Activated CD4-positive, alpha-beta T cell treated with anti-CD3 and anti-CD28 coated beads, Interleukin-2, amount 50 U/mL, for 1 hour (primary cell): ENCODE measurements at regions not wholly inside any gene's neighbourhood (a gene's known extent, or its start where the extent isn't known, plus 50 kb on each side); places are given as distances from the start of the nearest gene placed in this dataset.

Experiments
- DNase-seq: peaks from one replicate; pipeline ENCODE4 v3.0.0-alpha.2; 2020

DNA sequence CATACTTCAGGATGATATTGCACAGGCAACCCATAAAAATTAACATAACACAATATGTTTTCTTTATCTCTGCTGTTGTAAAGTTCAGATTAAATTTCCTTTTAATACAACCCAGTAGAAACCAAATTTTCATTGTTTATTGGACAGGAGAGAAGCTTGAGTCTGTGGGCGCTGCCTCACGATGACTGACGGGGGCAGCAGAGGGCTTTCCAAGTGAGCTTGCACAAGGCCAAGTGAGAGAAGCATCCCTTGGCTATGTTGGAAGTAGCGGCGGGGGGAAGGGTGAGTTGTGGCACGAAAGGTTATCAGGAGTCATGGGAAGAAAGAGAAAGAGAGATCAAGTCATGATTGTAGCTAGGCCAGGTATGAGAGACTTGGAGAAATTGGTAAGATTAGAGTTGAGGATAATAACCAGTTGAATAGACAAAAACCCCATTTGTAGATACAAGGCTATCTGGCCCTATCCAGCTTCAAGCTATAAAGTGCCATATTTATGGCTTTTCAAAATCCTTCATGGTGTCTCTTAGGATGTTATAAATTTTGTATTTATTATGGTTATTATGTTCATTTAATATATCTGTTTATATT is 413.7 kb upstream of the FAM98A start:
- no peak for DNase-seq

DNA sequence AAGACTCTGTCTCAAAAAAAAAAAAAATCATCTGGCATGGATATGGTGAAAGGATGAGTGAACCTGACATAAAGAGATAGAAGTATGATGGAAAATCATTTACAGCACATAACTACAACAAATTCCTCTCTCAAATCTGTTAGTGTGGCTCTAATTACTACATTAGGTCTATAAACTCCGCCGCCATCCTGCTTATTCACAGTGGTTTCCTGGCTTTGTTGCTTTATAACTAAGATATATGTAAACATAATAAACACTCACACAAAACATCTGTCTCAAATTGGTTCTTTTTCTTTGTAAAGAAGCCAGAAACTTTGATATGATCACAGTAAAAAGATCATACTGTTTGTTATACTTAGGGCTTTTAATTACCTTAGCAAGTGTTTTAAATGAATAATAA is 412.6 kb upstream of the FAM98A start:
- no peak for DNase-seq

GRCh38 chr2:34005901-34006300 is 406.8 kb upstream of the FAM98A start:
- DNase-seq, result no peak

DNA sequence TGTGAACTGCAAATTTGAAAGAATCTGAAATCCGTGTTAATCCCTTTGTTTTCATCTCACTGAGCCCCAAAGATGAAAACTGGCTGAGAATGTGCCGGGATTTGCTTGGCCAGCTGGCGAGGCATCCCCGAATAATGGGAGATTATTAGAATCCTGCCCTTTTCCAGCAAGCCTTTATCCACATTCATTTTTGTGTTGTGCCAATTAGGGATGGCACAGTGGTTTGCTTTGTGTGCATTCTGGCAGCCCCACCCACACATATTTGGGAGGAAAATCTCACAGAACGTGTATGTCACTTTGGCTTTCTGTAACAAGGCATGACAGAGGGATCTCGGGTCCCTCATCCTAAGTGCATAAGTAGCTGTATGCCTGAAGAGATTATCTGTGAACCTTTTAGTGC is 405.8 kb upstream of the FAM98A start:
- no peak for DNase-seq

GRCh38 chr2:34003795-34004194 is 404.7 kb upstream of the FAM98A start:
- no peak for DNase-seq

DNA sequence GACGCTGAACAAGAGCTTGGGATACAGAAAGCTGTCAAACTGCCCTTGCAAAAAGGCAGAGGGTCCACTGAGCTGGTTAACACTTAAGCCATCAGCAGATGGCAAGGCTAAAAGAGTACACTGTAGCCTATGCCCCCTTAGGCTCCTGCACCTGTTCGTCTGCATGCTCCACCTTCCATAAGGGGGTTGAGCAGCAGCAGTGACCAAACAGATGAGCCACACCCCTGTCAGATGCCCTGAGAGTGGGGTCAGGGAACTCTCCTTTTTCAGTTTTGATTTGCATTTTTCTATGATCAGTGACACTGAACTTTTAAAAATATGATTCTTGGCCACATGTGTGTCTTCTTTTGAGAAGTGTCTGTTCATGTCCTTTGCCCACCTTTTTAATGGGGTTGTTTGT is 402.5 kb upstream of the FAM98A start:
- DNase-seq, result no peak

DNA sequence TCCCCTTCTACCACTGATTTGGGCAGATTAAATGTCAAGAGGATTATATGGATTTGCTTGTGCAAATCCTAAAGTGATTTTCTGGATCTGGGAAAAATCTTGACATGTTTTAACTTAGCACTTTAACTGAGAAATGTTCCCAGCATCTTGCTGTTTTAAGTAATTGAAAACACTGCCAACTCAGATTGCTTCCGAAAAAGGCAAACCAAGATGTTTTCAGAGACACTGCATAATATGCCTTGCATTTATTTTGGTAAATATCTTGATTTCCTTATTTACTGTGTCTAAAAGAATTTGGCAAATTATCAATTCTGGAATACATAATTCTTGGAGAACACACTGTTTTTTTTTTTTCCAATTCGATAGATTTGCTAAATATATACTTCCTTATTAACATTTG is 385.0 kb upstream of the FAM98A start:
- DNase-seq, result no peak

DNA sequence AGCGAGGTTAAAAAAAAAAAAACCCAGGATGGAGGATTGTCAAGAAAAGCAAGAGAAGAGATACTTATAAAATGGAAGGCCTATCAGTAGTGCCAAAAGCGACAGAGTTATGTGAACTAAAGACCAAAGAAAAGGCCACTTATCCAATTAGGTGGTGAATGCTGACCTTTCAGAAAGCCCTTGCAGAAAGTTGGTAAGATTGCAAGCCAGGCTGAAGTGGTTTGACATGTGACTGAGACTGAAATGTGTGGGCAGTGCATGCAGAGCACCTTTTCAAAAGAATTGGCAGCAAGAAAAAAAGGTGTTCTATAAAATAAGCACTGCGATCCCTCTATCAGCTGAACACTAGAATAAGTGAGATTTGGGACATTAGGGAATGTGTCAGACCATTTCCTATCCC is 379.4 kb upstream of the FAM98A start:
- no peak for DNase-seq

DNA sequence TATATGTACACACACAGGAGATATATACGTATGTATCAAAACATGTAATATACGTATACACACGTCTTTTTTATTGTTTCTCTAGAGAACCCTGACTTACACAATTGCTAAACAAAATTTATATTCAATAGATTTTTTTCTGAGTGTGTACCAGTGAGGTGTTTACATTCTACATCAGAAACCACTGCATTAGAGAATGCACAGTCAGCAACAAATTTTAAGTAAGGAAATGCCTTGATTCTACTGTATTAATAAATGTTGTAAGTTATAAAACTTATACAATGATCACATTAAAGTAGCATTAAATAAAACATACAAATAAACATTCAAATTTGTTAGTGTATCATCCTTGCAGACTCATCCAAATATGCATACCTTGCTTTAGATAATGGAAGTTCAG is 376.4 kb upstream of the FAM98A start:
- DNase-seq, result no peak

DNA sequence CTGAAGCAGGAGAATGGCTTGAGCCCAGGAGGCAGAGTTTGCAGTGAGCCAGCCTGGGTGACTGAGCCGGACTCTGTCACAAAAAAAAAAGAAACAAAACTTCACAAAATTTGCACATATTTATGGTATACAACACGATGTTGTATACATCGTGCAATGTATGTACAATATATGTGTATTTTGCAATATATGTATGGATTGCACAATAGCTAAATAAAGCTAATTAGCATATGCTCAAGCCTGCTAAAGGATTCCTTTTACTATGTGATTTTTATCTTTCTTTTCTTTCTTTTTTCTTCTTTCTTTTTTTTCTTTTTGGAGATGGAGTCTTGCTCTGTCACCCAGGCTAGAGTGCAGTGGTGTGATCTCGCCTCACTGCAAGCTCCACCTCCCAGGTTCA is 368.0 kb upstream of the FAM98A start:
- DNase-seq, result no peak

GRCh38 chr2:33958591-33958990 is 359.5 kb upstream of the FAM98A start:
- DNase-seq, result no peak

GRCh38 chr2:33949371-33949770 is 350.3 kb upstream of the FAM98A start:
- no peak for DNase-seq

DNA sequence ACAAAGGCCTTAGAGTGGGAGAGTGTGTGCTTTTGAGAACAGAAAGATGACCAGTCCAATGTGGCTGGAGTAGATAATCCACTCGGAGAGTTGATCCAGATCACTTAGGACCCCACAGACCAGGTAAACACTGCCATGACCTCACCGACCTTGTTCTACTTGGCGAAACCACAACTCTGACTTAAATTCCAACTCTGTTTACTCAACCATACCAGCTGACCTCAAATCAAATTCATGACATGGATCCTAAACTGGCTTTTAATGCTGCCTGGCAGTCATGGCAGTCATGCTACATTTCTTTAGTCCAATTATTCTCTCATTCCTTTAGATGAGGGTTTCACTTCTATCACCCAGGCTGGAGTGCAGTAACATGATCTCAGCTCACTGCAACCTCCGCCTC is 347.1 kb upstream of the FAM98A start:
- no peak for DNase-seq

DNA sequence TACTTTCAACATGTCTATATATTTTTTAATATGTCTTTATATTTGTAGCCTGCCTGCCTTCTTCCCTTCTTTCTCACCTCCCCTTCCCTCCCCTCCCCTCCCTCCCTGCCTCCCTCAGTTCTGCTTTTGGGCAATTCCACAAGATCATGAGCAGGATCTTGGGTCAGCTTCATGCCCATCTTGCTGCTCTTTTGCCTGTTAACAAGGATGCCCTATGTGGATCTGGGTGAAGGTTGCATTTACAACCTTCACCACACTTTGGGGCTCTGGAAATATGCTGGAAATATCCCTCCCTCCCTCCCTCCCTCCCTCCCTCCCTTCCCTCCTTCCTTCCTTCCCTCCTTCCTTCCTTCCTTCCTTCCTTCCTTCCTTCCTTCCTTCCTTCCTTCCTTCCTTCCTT is 334.1 kb upstream of the FAM98A start:
- DNase-seq, result no peak

DNA sequence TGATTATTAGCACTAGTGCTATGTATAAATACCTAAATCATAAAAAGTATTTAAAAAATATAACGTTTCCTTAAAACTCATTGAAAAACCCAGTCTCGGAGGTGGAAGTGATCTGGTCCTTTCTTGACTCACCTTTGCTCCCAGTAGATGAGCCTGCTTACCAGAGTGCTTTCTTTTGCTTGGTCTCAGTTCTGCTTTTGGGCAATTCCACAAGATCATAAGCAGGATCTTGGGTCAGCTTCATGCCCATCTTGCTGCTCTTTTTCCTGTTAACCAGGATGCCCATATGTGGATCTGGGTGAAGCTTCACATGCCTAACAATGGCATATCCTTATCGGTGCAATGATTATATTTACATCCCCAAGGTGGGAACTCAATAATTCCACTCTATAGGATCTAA is 332.1 kb upstream of the FAM98A start:
- no peak for DNase-seq

- no peak for DNase-seq
Observed at GRCh38 chr2:33929467-33929866, 330.4 kb upstream of the FAM98A start.

DNA sequence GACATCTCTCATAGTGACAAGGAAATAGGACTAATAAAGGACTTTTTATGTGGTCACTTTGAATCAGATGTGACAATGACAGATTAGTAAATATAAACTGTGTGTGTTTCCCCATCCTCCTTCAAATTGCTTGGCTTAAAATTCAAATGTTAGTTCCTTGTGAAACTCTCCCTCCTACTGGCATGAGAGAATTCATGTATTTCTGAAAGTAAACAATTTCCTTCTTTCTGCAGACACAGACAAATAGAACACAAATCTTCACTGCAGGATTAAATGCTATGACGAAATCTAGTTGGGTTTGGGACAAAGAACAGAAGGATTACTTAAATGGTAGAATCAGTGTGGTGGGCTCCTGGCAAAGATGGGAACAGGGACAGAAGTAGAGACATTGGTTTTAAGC is 328.7 kb upstream of the FAM98A start:
- no peak for DNase-seq

DNA sequence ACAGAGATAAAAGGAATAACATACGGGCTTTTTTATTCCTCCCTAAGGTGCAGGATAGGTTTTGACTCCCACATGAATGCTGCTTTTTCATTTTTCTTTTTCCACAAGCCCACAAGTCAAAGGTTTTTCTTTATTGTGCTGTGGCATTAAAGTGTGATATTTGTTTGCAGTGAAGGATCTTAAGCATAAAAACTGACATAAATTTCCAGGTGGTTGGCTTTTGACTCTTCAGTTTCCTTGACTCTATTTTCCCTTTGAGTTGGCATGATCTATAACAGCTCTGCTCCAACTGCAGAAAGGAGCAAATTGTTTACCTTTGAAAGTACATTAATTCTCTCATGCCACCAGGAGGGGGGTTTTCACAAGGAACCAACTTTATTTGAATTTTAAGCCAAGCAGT is 326.2 kb upstream of the FAM98A start:
- no peak for DNase-seq

- DNase-seq, result no peak
Observed at GRCh38 chr2:33924586-33925169, 325.6 kb upstream of the FAM98A start.

DNA sequence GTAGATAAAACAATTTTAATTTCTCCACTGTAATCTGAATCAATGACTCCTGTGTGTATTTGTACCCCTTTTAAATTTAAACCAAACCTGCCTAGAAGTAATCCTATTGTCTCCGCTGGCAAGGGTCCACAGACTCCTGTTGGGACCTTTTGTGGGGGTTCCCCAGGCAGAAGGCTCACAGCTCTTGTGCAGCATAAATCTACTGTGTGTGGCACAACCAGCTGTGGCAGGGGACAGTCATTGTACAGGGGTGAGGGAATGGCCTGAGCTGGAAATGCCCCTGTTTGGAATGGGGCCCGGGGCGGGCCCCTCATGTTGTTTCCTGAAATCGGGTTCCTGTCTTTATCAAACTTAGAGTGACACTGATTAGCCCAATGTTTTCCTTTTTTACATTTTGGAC is 318.2 kb upstream of the FAM98A start:
- no peak for DNase-seq

- DNase-seq, result no peak
Observed at GRCh38 chr2:33913071-33913616, 314.0 kb upstream of the FAM98A start.

- no peak for DNase-seq
Observed at GRCh38 chr2:33911327-33911726, 312.2 kb upstream of the FAM98A start.

DNA sequence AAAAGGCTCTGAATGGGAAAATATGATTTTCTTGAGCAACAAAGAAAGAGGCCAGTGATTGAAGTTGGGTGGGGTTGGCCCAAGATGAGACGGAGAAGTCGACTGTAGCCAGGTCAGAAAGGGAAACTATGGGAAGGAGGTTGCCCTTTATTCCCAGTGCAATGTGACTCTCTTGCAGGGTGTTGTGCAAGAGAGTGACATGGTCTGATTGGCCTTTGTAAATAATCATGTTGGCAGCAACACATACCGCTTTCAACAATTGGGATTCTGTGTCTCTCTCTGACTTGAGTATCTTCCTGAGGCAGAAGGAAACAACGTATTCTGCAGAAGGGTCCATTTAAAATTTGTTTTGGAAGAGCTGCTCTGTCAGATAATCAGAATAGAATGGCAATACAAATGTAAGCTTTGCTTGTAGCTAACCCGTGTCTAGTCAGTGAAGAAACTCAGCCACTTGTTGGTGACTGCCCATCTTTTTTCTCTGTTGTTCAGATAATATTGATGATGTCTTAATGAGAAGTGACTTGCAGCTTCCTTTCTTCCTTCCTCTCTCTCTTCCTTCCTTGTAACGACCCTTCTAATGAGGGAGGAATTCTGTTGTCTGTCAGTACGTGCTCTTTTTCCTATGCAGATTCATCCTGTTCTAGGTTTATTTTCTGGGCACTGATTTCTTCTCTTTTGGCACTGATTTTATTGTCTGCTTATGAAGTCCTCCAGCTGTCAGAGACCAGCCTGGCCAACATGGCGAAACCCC is 311.0 kb upstream of the FAM98A start:
- no peak for DNase-seq

DNA sequence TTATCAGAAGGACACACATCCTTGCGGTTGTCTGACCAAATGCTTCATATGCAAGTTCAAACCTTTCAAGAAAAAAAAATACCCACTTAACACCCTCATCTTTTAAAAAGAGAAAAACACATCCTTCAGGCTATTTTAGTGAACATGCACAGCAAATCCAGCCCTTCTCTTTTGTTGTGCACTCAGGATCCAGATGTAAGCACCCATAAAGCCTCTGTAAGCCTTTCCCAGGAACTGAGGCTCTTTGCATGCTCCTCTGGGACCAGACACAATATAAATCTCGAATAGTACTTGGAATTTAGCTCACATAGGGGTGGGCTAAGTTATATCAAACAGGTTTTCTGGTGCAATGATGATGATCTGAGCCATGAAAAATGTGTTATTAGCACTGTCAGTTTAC is 308.8 kb upstream of the FAM98A start:
- no peak for DNase-seq
